GM18507 (cell line): ENCODE measurements at regions not wholly inside any gene's neighbourhood (a gene's known extent, or its start where the extent isn't known, plus 50 kb on each side); places are given as distances from the start of the nearest gene placed in this dataset.

Experiments
- DNase-seq: peaks from one replicate; pipeline ENCODE4 v3.0.0; 2011; ENCODE audit warnings: low read depth; ENCODE audit not compliant: insufficient read length; ENCODE audit errors: extremely low spot score
- FAIRE-seq: peaks from 2 replicates; lab custom pipeline; 2011; peaks lifted over from hg19 to GRCh38; lab: Jason Lieb, UNC

GRCh38 chr12:105951732-105952131 lies 187.0 kb downstream of the NUAK1 start:
- DNase-seq (no peak), FAIRE-seq (no peak)

GRCh38 chr12:105954951-105955931 lies 183.5 kb downstream of the NUAK1 start:
- DNase-seq (no peak), FAIRE-seq (no peak)

- no peak for DNase-seq
- no peak for FAIRE-seq
Measured at GRCh38 chr12:105955976-105956375, 182.8 kb downstream of the NUAK1 start.

- no peak for DNase-seq
Measured at GRCh38 chr12:105956662-105957457, 181.9 kb downstream of the NUAK1 start.

DNA sequence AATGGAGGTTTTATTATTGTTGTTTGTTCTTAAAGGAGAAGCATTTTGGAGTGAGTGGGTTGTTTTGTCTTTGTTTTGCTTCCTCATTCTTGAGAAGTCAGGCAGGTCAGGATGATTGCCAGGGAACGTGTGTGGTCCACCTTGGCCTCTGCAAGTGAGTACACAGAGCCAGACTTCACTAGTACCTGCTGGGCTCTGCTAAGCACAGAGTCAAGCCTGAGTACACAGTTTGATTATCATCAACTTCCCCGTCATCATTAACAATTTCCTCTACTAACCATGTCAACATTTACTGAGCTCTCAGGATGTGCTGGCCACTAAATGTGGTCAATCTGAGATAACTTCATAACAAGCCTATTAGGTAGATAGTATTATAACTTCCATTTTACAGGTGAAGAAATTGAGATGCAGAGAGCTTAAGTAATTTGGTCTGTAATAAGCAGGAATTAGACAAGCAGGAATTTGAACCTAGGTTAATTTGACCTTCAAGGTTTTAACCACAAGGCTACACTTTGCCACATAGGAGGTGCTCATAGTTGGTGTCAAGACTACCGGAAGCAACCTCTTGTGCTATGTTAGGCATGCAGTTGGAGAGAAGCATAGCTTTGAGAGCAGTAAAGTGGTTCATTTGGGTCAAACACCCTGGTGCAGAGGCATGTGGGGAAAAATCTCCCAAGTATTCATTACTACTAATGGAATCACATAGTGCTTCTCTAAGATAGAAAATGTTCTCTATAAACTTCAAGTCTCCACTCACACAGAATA lies 178.3 kb downstream of the NUAK1 start:
- FAIRE-seq, result no peak

More at GRCh38 chr12:105956662-105957457, 181.9 kb downstream of the NUAK1 start:
- FAIRE-seq, result no peak

GRCh38 chr12:105961821-105962671 lies 176.7 kb downstream of the NUAK1 start:
- DNase-seq, result no peak

More for the DNA sequence above, 178.3 kb downstream of the NUAK1 start:
- no peak for DNase-seq

GRCh38 chr12:105967038-105967776 lies 171.5 kb downstream of the NUAK1 start:
- FAIRE-seq (no peak), DNase-seq (no peak)

More at GRCh38 chr12:105961821-105962671, 176.7 kb downstream of the NUAK1 start:
- FAIRE-seq, result no peak

DNA sequence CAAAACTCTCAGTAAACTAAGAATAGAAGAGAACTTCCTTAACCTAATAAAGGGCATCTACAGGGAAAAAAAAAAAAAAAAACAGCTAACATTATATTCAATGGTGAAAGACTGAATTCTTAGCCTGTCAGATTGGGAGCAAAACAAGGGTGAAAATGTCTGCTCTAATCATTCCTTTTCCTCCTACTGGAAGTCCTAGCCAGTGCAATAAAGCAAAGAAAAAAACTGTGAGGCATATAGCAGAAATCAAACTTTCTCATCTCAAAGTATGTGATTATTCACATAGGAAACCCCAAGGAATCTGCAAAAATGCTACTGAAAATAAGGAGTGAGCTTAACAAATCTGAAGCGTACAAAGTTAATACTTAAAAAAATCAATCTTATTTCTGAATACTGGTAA lies 170.7 kb downstream of the NUAK1 start:
- FAIRE-seq (no peak), DNase-seq (no peak)

GRCh38 chr12:105970885-105971284 lies 167.9 kb downstream of the NUAK1 start:
- FAIRE-seq (no peak), DNase-seq (no peak)

- no peak for DNase-seq
- FAIRE-seq, result no peak
Measured at GRCh38 chr12:105974738-105975137, 164.0 kb downstream of the NUAK1 start.

- no peak for DNase-seq
- no peak for FAIRE-seq
Measured at GRCh38 chr12:105975351-105975750, 163.4 kb downstream of the NUAK1 start.

DNA sequence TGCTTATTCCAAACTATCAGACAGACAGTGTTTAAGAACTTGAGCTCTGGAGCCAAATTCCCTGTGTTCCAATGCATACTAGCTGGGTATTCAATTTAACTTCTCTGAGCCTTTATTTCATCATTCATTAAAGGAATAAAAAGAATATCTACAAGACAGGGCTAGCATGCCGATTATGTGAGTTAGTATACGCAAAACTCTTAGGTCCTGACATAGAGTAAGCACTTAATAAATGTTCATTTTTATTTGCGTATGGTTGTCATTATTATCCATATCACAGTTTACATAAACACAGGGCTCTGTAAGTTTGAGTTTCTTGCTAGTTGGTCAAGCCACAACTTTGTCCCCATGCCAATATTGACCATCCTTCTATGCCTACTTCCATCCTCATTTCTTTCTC lies 161.5 kb downstream of the NUAK1 start:
- no peak for DNase-seq
- FAIRE-seq, result no peak

GRCh38 chr12:105977652-105978051 lies 161.1 kb downstream of the NUAK1 start:
- no peak for DNase-seq
- no peak for FAIRE-seq

DNA sequence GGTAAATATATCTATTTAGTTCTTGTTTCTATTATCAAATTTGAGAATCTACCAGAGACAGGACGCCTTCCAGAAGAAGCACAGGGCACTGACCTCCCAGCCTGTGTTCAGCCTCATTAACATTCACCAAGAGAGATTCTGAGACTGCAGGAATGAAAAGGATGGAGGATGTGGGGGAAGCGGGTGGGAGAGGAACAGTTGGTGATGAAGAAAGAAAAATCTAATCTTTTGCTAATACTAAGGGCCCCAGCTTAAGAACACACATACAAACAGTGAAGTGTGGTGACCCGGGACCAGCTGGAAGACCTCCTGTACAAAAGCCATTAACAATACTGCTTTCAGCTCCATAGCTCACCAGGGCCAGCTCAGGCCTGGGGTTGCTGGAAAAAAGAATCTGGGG lies 160.5 kb downstream of the NUAK1 start:
- no peak for DNase-seq
- FAIRE-seq, result no peak

- DNase-seq (no peak), FAIRE-seq (no peak)
Measured at GRCh38 chr12:105978686-105979085, 160.1 kb downstream of the NUAK1 start.

GRCh38 chr12:105980085-105980484 lies 158.7 kb downstream of the NUAK1 start:
- no peak for DNase-seq
- no peak for FAIRE-seq

DNA sequence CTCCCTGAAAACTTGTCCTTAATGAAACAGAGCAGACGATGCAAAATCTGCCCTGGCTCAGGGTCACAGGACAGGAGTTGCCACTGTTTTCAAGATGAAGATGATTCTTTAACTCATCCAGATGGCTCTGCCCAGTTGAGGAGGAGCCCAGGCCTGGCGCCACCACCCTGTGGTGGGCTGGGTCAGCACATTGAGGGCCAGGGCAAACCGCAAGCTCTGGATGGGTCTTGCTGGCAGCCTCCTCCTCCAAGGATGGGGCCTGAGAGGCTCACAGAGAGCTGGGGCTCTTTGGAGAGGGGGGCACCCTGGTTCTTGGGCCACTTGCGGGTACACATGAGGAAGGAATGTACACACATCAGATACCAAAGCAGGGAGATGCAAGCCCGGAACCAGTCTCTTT lies 158.2 kb downstream of the NUAK1 start:
- FAIRE-seq (no peak), DNase-seq (no peak)

DNA sequence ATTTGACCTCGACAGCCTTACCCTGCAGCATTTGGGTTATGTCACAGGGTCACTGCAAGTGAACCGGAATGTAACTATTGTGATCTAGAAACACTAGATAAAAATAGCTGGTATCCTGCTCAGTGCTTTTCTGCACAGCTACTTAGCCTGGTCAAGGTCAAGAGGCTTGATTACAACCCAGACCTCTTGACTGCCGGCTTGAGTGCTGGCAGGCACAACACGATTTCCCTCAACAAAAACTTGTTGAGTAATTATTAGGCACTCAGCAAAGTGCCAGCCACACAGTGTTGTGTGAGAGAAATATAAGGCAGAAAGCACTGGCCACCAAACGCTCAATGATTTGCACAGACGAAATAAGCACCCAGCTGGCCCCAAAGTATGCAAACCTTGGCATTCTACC lies 156.7 kb downstream of the NUAK1 start:
- DNase-seq, result no peak
- no peak for FAIRE-seq
